HG03139 (cell line): ENCODE measurements at regions not wholly inside any gene's neighbourhood (a gene's known extent, or its start where the extent isn't known, plus 50 kb on each side); places are given as distances from the start of the nearest gene placed in this dataset.
"Not testable (repeated sequence)": the region's sequence is repeated elsewhere in the genome, so short reads cannot be mapped to it uniquely, and the experiment has no call there.

Source experiments
- ATAC-seq: cut with Tn5 transposase; IDR thresholded peaks from one replicate; pipeline ENCODE4 v1.9.1; 2021; ENCODE audit not compliant: unreplicated experiment

GRCh38 chr10:8375137-8375536, 320.6 kb downstream of the GATA3 start:
- ATAC-seq = no peak

DNA sequence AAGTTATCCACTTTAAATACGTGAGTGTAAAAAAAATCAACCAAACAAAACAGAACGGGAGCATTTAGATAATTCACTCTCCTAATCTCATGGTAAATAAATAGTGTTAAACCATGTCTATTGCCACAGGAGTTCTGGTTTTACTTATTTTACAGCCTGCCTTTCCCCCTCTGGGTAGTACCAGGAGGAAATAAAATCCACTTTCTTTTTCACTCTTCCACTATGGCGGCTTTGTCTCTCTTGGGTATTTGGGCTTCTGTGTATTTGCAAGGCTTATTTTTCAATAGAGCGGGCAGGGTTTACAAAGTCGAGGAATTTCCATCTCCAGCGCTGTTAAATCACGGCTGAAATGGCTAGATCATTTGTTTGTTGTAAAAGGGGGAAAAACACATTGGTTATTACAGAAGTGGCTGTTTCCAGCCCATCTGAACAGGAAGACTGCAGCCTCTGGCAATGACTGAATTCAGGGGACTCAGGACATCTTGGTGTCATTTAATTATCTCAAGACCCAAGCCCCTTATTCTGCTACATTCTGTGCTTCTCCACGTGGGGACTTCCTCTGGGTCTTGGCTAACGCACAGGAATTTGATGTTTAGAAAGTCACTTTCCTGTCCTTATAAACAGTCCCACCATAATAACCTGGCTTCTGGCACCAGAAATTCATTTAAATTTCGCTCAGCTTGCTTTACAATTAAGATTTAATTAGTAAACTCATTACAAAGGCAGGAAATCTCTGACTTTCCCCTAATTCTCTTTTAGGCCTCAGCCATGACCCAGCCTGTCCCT, 323.9 kb downstream of the GATA3 start:
- no peak for ATAC-seq

GRCh38 chr10:8379906-8380832, 325.7 kb downstream of the GATA3 start:
- ATAC-seq = no peak

- no peak for ATAC-seq
Measured at GRCh38 chr10:8380833-8381496, 326.5 kb downstream of the GATA3 start.

GRCh38 chr10:8386781-8387180, 332.3 kb downstream of the GATA3 start:
- ATAC-seq = no peak

- no peak for ATAC-seq
Measured at GRCh38 chr10:8389630-8390029, 335.1 kb downstream of the GATA3 start.

GRCh38 chr10:8392216-8392615, 337.7 kb downstream of the GATA3 start:
- no peak for ATAC-seq

DNA sequence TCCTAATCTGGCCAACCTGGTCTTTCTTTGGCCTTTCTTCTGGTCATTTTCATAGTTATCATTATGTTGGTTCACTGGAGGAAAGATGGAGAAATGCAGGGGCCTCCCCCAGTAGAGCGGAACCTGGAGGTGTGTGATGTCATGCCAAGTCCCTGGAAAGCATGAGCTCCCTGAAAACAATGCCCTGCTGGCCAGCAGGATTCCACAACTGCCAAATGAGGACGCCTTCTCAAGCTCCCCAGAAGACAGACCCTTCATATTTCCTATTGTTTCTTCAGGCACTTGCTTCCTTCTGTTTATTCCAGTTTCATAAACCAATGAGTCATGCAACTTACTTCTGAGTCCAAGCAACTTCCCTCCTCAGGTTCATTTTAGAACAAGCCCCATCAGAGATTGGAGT, 339.0 kb downstream of the GATA3 start:
- ATAC-seq = no peak

DNA sequence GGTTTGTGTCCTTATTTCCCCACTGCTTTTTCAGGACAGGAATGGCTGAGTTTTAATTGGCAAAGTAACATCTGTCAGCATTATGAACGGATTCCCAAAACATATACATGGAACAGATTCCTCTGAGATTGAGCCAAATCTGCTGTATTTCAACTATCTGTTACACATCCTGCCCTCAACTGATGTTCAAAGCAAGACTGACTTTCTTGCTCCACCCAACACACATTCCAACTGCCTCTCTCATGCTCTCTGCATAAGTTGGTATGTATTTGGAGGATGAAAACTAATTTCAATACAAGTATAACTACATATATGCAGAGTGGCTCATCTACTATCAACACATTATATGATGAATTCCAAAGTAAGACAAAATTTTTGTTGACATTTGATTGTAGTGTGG, 342.2 kb downstream of the GATA3 start:
- ATAC-seq = no peak

DNA sequence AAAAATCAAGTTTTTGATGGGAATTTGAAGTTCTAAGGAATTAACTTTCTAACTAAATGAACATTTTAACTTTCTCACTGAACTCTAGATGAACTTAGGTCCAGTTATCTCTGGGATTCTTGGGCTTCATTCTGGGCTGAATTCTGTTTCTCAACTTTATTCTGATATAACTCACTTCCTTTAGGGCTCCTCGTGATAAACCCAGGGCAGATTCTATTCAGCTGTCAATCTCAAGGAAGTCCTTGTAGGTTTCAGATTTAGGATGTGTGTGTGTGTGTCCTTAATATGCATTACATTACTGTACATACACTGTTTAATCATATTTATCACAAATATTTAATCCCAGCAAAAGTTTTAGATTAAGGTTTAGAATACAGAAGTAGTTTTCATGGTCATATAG, 344.3 kb downstream of the GATA3 start:
- no peak for ATAC-seq

DNA sequence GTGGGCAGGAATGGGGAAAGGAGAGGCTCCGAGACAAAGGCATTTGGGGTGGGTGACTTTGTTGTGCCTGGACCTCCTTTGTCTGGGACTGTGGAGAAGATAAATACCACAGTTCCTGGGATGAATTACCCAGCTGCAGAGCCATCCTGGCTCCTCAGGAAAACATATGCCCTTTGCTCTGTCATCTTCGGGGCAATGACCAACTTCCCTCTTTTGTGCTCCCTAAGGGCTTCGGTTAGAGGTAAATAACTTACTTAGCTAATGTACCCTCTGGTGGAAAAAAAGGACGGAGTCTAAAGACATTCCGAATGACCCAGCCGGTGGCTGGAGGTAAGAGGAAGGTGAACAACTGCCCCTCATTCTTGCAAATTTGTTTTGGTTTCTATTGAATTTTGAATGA, 345.7 kb downstream of the GATA3 start:
- ATAC-seq = no peak

DNA sequence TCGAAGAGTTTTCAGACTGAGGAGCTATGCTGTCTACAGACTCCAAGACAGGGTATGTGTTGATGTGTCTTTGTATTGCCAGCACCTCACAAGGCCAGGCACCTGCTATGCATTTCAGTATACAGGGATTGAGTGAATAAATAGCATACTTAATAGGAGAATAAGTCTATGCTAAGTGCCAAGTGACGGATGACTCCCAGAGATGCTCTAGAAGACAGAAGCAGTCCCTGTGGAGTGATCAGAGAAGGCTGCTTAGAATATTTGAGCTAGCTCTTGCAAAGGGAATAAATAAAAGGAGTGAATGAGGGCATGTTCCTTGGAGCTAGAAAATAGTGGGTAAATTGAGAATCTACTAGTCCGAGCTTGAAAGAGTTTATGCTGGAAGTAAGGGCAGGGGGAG, 346.4 kb downstream of the GATA3 start:
- ATAC-seq = no peak

GRCh38 chr10:8401531-8401930, 347.0 kb downstream of the GATA3 start:
- no peak for ATAC-seq

DNA sequence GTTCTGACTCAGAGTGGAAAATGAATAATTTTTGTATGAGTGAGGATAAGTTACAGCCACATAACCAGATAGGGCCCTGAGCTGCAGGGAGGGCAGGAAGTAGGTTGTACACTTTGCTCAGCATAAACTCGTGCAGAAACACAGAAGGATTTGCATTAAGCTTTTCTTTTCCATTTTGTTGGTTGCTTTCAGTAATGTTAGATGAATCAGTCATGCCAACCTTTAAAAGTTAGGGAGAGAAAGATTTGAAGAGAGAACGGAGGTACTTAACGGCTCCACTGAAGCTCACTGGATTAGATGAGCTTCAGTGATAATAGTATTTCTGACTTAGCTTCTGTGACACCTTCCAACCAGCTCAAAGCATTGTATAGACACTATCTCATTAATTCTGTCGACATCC, 348.1 kb downstream of the GATA3 start:
- ATAC-seq = no peak

GRCh38 chr10:8403711-8404371, 349.4 kb downstream of the GATA3 start:
- no peak for ATAC-seq

DNA sequence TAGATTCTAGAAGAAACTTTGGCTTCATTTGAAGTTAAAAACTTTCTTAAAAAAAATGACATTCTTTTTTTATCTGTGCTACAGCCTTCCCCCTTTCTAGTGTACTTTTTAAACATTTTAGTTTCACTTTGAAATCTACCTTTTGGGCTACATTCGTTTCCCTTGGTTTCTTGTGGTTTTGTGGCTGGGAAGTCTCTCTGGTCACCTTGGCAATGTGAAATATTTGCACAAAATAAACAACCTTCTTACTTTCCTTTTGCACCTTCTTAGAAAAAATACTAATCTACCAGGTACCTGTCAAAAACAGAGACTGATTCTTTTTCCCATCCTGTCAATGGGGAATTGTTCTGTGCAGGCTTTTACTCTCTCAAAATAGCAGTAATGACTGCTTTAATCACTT, 350.2 kb downstream of the GATA3 start:
- peak; percentile 65 for ATAC-seq

GRCh38 chr10:8405596-8405995, 351.1 kb downstream of the GATA3 start:
- no peak for ATAC-seq

GRCh38 chr10:8407501-8408021, 353.1 kb downstream of the GATA3 start:
- ATAC-seq = no peak

- ATAC-seq = no peak
Measured at GRCh38 chr10:8410506-8410905, 356.0 kb downstream of the GATA3 start.

DNA sequence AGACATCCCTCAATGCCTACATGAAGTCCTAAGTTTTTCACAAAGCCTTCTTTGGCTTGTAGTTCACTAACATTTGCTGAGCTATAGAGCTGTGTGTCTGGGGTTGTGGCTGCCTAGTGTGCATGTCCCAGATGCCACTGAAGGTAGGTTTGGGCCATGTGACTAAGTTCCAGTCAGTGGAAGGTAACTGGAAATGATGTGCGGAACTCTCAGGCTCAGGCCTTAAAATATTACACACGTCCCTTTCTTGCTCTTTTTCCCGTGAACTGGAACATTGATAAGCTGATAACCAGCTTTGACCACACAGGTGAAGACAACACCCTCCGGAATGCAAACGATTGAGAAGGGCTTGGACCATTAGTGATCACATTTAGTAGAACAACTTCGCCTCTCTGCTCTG, 358.1 kb downstream of the GATA3 start:
- ATAC-seq = no peak

DNA sequence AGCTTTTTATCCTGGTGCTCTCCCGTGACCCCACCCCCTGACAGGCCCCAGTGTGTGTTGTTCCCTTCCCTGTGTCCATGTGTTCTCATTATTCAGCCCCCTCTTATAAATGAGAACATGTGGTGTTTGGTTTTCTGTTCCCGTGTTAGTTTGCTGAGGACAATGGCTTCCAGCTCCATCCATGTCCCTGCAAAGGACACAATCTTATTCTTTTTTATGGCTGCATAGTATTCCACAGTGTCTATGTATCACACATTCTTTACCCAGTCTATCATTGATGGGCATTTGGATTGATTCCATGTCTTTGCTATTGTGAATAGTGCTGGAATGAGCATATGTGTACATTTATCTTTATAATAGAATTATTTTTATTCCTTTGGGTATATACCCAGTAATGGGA, 360.5 kb downstream of the GATA3 start:
- not testable (repeated sequence) for ATAC-seq
